GM21367 (cell line): ENCODE measurements at regions not wholly inside any gene's neighbourhood (a gene's known extent, or its start where the extent isn't known, plus 50 kb on each side); places are given as distances from the start of the nearest gene placed in this dataset.
"Not testable (repeated sequence)": the region's sequence is repeated elsewhere in the genome, so short reads cannot be mapped to it uniquely, and the experiment has no call there.

Experiments used
- ATAC-seq: cut with Tn5 transposase; IDR thresholded peaks from one replicate; pipeline ENCODE4 v1.9.1; 2021; ENCODE audit not compliant: unreplicated experiment

DNA sequence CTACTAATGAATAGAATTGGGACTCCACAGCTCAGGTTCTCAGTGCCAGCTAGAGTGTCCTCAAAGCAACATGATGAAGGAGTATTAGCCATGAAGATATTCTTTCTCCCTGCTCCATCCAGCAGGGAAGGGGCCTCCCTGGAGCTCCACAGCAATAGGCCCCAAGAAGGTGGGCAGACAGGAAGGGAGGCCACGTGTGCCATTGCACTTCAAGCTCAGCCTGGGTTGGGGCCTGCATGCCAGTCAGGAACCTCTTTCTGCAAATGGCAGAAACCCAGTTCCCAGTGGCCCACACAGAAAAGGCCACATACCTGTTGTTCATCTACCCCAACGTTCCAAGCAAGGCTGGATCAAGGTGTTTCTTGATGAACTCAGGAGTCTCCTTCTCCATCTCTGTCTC is 357.5 kb upstream of the SFSWAP start:
- ATAC-seq, result no peak

DNA sequence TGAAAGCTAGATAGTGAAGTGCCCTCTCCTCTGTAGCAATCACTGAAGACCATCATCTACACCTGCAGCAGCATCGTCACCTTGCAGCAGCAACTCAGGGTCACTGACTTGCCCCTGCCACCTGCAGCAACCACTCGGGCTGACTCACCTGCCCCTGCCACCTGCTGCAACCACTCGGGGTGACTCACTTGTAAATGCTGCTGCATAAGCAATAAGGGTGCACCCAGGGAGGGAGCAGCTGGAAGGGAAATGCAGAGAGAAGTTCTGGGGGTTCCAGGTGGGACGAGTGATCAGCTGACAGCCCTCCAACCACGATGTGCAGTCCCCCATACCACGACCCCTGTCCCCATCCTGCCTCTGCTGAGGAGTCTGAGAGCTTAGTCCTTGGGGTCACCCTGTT is 357.1 kb upstream of the SFSWAP start:
- no peak for ATAC-seq

DNA sequence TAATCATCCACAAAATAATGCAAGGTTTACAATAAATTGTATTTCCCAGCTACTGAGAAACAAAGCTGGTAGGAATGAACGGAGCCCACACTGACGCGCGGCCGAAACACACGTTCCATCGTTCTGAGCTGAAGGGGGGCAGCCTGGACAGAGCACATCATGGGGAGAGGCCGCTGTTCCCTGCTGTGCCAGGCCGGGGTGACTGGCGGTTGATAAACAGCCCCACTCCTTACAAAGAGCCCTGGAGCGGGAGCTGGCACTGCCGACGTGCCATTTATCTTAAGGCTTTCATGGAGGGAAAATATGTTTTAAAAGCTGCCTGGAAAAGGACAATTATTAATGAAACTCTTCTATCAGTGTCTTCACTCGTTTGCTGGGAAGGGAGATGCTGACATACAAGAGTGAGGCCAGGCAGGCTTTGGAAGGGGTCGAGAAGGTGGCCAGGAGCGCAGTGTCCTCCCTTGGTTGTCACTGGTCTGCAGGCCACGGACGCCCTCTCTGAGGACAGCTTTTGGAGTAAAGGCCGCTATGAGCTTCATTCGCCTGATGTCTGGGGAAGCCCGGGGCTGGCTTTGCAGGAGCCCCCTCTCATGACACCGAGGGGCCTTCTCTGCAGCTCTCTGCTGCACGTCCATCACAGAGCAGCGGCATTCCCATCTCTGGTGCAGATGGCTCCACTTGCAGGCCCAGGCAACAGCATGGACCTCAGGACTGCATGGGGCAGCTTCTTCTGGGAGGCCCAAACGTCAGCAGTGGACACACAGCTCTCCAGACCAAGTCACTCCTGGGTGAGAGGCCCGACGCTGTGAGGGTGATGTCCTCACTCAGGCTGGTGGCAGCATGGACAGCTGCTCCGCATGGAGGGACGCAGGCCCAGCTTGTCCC is 355.3 kb upstream of the SFSWAP start:
- ATAC-seq, result no peak

DNA sequence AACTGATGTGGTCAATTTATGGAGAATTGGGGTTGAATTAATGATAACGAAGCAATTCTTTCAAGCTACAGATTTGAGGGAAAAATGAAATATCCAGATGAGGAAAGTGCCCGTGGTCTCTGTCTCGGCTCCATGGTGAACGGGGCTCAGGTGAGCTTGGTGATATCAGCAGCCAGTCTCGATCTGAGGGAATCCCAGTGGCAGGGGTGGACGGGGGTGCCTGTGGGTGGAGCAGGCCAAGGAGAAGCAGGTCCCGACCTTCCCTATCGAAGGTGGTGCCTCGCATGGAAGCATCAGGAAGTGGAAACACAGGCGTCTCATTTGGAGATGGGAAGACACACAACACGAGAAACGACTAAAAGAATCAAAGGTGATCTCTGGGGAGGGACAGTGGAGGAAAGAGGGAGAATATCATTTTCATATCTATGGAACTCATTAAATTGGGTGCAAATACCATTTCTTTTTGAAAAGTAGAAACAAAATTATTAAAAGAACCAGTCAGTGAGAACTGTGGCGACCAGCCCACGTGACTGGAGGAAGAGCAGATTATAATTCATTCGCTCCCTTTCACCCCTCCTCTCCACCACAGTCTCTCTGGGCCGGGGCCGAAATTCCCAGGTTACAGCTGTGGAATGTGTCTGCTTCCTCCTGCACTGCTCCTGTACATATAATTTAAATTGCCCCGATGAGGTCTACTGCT is 354.3 kb upstream of the SFSWAP start:
- ATAC-seq, result no peak

DNA sequence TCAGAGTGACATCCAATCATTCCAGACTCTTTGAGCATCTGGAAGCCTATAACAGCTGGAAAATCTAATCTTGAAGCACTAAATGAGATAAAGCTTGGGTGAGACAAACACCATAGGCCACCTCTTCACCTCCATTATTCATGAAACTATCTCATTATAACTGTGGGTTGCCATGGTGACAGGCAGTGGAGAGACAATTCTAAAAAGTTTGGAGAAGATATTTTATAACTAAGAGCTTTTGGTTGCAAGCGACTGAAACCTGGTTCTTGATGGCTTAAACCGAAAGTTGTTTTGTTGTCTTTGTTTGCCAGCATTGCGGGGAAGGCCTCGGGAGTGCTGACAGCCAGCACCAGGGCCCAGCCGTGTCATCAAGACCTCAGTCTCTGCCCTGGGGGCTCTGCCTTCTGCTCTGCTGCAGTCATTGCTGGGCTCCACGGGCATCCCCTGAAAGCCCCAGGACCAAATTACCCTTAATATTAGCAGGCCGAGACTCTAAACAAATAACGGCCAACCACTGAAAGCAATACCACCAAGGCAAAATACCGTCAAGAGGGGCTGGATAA is 353.6 kb upstream of the SFSWAP start:
- no peak for ATAC-seq

DNA sequence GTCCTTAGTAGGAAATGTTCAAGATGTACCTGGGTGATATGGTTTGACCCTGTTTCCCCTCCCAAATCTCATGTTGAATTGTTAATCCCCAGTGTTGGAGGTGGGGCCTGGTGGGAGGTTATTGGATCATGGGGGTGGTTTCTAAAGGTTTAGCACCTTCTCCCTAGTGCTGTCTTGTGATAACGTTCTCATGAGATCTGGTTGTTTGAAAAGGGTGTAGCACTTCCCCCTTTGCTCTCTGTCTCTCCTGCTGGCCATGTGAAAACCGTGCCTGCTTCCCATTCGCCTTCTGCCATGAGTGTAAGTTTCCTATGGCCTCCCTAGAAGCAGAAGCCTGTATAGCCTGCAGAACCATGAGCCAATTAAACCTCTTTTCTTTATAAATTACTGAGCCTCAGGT is 353.0 kb upstream of the SFSWAP start:
- ATAC-seq, result no peak

DNA sequence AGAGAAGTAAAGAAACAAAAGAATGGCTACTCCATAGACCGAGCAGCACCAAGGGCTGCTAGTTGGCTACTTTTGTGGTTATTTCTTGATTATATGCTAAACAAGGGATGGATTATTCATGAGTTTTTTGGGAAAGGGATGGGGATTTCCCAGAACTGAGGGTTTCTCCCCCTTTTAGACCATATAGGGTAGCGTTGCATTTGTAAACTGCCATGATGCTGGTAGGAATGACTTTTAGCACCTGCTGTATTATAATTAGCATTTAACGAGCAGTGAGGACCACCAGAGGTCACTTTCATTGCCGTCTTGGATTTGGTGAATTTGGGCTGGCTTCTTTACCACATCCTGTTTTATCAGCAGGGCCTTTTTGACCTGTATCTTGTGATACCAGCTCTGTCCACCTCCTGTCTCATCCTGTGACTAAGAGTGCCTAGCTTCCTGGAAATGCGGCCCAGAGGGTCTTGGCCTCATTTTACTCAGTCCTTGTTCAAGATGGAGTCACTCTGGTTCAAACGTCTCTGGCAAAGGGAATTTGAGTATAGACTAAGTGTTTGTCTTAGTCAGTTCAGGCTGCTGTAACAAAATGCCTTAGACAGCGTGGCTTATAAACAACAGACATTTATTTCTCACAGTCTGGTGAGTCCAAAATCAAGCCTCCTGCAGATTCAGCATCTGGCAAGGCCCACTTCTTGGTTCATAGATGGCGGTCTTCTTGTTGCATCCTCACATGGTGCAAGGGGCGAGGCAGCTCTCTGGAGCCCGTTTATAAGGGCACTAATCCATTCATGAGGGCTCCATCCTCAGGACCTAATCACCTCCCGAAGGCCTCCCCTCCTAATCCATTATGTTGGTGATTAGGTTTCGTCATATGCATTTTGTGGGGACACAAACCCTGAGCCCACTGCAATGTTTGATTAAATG is 348.3 kb upstream of the SFSWAP start:
- ATAC-seq, result no peak

DNA sequence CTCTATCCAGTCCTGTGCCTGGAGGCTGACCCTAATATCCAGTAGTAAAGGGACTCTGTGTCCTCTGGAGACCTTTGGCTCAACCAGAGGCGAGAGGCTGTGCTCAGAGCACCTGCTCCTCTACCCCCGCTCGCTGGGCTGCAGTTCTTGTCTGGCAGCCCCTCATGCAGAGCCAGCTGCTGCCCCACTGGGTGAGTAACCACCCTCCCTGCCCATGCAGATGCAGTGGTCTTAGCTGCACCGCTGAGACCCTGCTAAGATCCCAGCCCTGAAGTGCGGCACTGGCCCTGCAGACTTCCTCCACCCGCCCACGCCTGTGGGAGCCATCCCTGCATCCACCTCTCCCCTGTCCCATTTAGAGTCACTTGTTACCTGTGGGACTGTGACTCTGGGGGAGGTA is 347.5 kb upstream of the SFSWAP start:
- no peak for ATAC-seq

DNA sequence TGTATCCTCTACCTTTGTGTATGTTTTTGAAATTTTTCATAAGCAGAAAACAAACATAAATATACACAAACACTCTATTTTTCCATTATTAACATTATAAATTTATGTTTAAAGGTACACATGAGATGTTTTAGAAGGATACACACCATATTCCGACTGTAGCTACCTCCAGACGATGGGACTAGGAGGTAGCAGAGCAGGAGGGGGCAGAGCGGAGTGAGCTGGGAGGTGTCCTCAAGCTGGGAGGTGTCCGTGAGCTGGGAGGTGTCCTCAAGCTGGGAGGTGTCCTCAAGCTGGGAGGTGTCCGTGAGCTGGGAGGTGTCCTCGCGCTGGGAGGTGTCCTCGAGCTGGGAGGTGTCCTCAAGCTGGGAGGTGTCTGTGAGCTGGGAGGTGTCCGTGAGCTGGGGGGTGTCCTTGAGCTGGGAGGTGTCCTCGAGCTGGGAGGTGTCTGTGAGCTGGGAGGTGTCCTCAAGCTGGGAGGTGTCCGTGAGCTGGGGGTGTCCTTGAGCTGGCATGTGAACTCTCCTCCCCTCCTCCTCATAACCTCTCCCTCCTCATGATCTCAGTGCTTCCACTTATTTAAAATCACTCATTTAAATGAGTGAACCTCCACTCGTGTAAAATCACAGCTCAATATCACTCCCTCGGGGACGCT is 346.9 kb upstream of the SFSWAP start:
- no peak for ATAC-seq

DNA sequence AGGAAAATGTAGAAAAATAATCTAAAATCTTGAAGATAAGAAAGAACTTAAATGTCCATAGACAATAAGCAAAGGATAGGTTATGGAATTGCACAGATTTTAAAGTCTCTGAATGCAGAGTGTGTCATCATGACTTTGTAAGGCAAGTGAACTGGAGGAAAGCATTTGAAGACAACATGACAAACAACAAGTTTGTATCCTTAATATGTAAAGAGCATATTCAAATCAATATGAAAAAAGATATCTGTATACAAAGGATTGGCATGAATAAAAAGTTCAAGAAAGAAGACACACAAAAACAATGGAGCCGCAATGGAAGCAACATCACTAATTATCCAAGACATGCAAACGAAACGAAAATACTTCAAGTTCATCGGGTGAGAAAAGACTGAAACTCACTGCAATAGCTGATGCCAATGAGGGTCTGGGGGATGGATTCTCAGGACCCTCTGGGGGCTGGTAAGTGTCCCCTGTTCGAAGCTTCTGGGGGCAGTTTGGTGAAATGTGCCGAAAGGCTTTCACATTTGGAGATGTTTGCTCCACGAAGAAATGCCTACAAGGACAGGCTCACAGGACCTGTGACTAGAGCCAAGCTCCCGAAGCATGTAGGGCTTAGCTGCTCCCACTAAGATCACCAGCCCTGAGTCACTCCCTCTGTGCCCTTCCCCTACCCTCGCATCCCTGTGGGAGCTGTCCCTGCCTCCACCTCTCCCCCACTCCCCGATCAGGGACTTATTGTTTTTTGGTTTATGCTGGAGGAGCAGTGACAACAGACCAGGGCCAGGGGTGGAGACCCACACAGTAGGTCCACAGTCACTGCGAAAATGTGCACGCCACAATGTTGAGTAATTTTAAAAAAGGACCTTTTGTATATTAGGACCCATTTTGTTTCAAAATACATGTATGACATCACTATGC is 345.7 kb upstream of the SFSWAP start:
- no peak for ATAC-seq

DNA sequence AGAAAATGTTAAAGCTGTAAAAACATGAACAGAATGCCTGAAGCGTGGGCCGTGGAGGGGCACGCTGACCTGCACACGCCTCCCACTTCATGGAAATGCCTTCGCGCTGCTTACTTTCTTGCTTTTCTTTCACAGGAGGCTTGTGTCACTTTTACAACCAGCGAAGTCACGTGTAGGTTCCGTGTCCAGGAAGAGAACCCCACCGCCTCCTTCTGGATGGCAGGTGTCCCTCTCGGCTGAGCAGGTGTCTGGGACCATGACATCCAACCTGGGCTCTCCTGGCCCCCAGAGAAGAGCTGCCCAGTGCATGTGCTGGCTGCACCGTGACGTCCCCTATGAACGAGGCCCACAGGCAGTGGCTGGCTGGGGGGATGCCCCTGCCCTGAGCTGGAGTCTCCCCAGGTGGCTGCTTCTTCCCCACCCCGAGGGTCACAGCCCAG is 345.0 kb upstream of the SFSWAP start:
- no peak for ATAC-seq

DNA sequence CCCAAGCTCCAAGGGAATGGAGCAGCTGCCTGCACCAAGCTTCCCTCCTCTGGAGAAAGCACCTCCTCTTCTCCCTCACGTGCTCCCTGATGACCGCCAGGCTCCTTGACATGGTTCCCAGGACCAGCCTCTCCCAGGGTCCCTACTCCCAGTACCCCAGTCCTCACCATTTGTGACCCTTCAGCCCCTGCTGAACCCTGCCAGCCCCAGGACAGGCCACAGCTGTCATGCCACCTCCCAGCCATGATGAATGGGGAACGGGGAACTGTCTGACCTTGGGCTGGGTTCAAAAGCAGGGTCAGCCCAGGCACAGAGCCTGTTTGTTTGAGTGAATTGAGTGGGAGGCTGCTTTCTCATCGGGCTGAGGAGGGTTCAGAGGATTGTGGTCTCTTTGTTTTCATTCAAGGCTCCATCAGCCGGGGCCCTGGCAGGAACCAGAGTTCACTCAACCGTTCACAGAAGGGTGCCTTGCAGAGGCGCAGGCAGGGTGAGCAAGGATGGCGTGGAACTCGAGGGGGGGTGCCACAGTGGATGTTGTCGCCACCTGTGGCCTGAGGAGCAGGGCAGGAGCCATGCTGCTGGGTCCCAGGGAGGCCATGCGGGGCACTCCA is 344.5 kb upstream of the SFSWAP start:
- ATAC-seq, result no peak

DNA sequence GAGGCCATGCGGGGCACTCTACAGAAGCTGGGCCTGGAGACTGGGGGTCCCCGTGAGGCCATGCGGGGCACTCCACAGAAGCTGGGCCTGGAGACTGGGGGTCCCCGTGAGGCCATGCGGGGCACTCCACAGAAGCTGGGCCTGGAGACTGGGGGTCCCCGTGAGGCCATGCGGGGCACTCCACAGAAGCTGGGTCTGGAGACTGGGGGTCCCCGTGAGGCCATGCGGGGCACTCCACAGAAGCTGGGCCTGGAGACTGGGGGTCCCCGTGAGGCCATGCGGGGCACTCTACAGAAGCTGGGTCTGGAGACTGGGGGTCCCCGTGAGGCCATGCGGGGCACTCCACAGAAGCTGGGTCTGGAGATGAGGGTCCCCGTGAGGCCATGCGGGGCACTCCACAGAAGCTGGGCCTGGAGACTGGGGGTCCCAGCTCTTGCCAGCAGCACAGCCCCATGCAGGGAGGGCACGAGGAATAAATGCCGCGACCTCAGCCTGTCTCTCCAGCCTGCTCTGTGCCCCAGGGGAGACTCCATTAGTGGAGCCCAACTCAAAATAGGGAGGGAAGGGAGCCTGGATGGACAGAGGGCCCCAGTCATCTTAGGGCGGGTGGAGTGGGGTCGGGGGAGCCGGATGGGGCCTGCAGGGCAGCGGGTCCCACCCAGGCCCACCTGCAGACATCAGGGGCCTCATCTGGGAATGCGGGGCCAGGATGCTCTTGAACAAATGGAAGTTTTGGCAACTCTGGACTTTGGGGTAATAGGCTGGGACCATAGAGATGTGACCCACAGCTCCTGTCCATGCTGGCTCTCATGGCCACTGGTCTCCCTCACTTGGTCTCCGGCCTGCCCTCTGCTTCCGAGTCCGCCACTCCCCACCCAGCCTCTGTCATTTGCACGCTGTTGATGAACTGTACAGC is 343.6 kb upstream of the SFSWAP start:
- ATAC-seq, result not testable (repeated sequence)

DNA sequence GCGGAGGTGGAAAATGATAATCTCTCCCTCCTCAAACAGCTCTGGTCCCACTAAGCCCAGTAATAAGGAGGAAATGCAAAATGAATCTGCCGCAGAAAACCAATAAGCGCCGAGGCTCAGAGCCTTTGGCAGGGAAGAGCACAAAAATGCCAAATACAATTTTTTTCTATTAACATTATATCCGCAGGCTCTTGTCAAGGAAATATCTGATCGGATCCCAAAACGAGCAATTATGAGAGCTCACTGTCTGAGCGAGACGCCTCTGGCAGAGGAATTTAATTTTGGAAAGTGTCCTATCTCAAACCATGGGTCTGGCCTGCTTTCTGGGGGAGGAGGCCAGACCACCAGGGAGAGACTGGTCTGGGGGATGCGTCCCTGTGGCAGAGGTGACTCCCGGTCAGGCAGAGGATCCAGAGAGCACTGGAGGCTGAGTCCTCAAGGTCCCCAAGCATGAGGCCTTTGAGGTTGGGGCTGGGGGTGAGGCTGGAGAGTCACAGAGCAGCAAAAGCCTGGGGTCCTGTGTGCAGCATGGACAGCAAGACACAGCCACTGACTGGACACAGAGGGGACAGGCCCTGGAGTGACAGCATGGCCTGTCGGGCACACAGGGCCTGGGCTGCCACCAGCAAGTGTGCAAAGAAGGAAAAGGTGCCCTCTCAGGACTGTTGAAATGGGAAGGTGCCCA is 342.8 kb upstream of the SFSWAP start:
- no peak for ATAC-seq

DNA sequence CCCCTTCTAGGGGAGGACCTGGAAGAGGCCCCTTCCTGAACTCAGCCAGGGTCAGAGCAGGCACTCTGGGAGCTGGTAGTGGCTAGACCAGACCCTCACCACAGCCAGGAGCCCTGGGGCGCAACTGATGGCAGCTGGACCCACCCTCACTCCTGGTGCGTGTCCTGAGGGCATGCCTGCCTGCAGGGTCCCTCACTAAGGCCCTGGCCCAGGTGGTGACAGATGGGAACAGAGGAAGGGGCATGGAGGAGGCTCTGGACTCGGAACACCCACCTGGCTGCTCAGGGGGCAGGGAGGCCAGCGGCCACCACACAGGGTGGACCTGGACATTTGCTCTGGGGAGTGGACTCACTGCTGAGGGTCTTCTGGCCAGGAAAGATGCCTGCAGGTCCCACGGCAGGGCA is 342.2 kb upstream of the SFSWAP start:
- no peak for ATAC-seq

DNA sequence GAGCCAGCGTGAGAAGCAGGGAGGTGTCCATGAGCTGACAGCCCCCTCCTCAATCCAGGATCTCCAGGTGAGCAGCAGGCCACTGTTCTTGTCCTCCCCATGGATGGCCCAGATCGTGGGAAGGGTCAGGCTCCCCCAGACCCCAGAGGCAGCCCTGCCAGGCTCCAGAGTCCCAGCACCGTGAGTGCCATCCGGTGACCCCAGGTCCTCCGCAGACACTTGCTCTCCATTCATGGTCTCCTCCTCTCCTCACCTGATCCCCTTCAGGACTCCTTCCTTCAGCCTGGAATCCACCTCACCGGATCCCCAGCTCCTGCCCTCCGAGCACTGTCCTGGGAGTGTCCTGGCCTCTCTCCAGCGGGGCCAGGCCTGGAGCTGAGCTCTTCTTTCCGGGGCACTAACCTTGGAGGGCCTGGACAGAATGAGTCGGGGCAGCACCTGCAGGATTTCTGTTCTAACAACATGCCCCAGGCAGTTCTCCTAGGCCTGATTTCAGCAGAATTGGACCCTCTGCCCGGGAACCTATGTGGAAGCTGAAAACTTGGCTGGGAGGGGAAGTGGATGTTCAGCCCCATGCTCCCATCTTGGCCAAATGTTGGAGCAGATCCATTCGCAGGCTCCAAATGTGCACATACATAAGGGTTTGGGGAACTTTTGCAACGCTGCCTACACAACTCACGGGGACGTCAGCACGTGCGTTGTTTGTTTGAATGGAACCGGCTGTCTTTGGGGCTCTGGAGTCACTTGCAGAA is 341.6 kb upstream of the SFSWAP start:
- no peak for ATAC-seq

DNA sequence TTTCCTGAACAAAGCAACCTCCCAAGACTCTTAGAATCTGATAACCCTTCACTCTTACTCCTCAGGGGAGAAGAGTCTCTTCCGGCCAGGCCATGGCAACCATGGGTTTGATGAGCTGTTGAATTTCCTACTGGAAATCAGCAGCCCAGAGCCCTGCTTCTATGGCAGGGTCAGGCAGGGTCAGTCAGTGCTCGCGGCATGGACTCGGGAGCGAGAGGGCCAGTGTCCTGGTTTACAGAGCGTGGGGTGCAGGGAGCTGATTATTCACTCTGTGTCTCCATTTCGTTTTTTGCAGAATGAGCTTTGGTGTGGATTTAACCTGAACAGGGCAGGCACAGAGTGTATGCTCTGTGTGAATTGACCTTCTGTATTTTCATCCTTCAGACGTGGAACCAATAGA is 340.6 kb upstream of the SFSWAP start:
- no peak for ATAC-seq
